Upper lobe of left lung (tissue), 4 donors: ENCODE measurements at regions not wholly inside any gene's neighbourhood (a gene's known extent, or its start where the extent isn't known, plus 50 kb on each side); places are given as distances from the start of the nearest gene placed in this dataset.

Experiments used
- EP300 ChIP-seq, 4 donors: sonication (generic); formaldehyde crosslinking; IDR thresholded peaks; one replicate each; pipeline ENCODE4 v1.5.1; 2017; ENCODE audit warnings: antibody characterized with exemption in 4 of 4, control low read depth in 2 of 4
- POLR2A ChIP-seq, 4 donors: fragments of 450-650 bp; IDR thresholded peaks; one replicate each; pipeline ENCODE4 v1.5.1; 2016 to 2017; ENCODE audit warnings: antibody characterized with exemption in 4 of 4, mild to moderate bottlenecking in 2 of 4
- POLR2AphosphoS5 ChIP-seq, 2 donors: sonication (generic); formaldehyde crosslinking; IDR thresholded peaks; one replicate each; pipeline ENCODE4 v1.5.1; 2017; ENCODE audit warnings: antibody characterized with exemption in 2 of 2
- TF ChIP-seq, protein P1 (sequence below), 6 experiments: fragments of 450-650 bp in 4 of 6; fragments of 200-600 bp in 2 of 6; sonication (generic) in 2 of 6; IDR thresholded peaks; one replicate each; pipeline ENCODE4 v1.5.1; 2016 to 2019; ENCODE audit warnings: antibody characterized with exemption in 6 of 6

DNA sequence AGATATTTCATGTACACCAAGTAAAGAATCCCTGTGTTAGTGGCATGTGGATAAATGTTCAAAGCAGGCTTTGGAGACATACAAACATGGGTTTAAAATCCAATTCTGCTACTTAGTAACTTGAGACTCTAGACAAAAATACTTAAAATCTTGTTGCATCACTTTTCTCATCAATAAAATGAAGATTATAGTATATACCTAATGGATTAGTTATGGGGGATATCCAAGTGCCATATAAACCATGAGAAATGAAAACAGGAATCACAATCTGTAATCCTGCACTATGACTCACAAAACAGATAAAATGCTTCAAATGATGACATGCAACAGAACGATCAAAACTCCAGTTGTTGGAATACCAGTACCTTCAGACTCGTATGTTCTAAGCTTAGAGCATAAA lies 496.0 kb upstream of the RGMA start:
- TF ChIP-seq POLR2A (IDR thresholded peaks at IDR 0.05) (no peak), EP300 (IDR thresholded peaks at IDR 0.05) (no peak), POLR2AphosphoS5 (IDR thresholded peaks at IDR 0.05) (no peak)
- TF ChIP-seq, protein P1, sequence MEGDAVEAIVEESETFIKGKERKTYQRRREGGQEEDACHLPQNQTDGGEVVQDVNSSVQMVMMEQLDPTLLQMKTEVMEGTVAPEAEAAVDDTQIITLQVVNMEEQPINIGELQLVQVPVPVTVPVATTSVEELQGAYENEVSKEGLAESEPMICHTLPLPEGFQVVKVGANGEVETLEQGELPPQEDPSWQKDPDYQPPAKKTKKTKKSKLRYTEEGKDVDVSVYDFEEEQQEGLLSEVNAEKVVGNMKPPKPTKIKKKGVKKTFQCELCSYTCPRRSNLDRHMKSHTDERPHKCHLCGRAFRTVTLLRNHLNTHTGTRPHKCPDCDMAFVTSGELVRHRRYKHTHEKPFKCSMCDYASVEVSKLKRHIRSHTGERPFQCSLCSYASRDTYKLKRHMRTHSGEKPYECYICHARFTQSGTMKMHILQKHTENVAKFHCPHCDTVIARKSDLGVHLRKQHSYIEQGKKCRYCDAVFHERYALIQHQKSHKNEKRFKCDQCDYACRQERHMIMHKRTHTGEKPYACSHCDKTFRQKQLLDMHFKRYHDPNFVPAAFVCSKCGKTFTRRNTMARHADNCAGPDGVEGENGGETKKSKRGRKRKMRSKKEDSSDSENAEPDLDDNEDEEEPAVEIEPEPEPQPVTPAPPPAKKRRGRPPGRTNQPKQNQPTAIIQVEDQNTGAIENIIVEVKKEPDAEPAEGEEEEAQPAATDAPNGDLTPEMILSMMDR (IDR thresholded peaks at IDR 0.05), result no peak
